HG02763 (cell line): ENCODE measurements at regions not wholly inside any gene's neighbourhood (a gene's known extent, or its start where the extent isn't known, plus 50 kb on each side); places are given as distances from the start of the nearest gene placed in this dataset.
A peak's percentile ranks its signal among the peaks of the same experiment; 100 is the strongest.
"Not testable (repeated sequence)": the region's sequence is repeated elsewhere in the genome, so short reads cannot be mapped to it uniquely, and the experiment has no call there.

Experiments used
- ATAC-seq: cut with Tn5 transposase; IDR thresholded peaks from one replicate; pipeline ENCODE4 v1.9.1; 2021; ENCODE audit warnings: mild to moderate bottlenecking, moderate library complexity; ENCODE audit not compliant: unreplicated experiment

DNA sequence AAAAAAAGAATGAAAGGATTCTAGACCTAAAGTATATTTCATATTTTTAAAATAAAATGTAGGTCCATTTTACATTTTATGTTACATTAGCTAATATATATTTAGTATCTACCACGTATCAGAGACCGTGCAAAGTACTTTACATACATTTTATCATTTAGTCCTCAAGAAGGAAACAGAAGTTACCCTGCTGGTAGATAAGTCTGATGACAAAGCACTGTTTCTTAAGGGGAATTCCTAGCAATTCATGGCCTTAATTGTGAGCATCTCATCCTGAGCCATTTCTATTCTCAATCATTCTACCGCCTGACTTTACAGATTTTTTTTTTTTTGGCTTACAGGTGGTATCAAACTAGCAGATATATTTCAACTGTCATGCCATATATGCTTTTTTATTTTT lies 367.7 kb downstream of the PRELID2 start:
- no peak for ATAC-seq

- no peak for ATAC-seq
Observed at GRCh38 chr5:145466533-145466932, 368.6 kb downstream of the PRELID2 start.

GRCh38 chr5:145465474-145466263 lies 369.5 kb downstream of the PRELID2 start:
- no peak for ATAC-seq

- no peak for ATAC-seq
Observed at GRCh38 chr5:145464171-145464570, 371.0 kb downstream of the PRELID2 start.

- ATAC-seq: no peak
Observed at GRCh38 chr5:145463634-145464033, 371.5 kb downstream of the PRELID2 start.

- ATAC-seq: no peak
Observed at GRCh38 chr5:145462525-145462924, 372.6 kb downstream of the PRELID2 start.

GRCh38 chr5:145450286-145450885 lies 384.8 kb downstream of the PRELID2 start:
- ATAC-seq: no peak

GRCh38 chr5:145449794-145450193 lies 385.3 kb downstream of the PRELID2 start:
- no peak for ATAC-seq

GRCh38 chr5:145446875-145447274 lies 388.3 kb downstream of the PRELID2 start:
- not testable (repeated sequence) for ATAC-seq

- ATAC-seq: no peak
Observed at GRCh38 chr5:145446412-145446811, 388.7 kb downstream of the PRELID2 start.

- no peak for ATAC-seq
Observed at GRCh38 chr5:145445027-145445426, 390.1 kb downstream of the PRELID2 start.

GRCh38 chr5:145443964-145444363 lies 391.2 kb downstream of the PRELID2 start:
- no peak for ATAC-seq

- no peak for ATAC-seq
Observed at GRCh38 chr5:145443366-145443765, 391.8 kb downstream of the PRELID2 start.

GRCh38 chr5:145442661-145443060 lies 392.5 kb downstream of the PRELID2 start:
- not testable (repeated sequence) for ATAC-seq

DNA sequence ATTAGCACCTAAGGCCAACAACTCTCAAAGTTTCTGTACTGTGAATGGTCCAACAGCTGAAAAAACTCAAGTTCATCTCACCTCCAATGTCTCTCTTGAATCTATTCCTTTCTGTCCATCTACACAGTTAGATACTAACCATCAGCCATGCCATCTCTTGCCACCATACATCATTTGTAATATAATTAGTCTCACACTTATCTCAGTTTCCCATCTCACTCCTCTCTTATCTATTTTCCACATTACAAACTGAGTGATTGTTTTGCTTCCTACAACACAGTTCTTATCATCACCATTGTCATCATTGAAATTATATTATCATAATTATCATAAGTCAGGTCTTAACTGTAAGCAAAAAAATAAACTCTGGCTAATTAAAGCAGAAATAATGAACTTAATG lies 393.9 kb downstream of the PRELID2 start:
- no peak for ATAC-seq

- no peak for ATAC-seq
Observed at GRCh38 chr5:145437627-145438026, 397.5 kb downstream of the PRELID2 start.

GRCh38 chr5:145433077-145433476 lies 402.1 kb downstream of the PRELID2 start:
- ATAC-seq: no peak

- no peak for ATAC-seq
Observed at GRCh38 chr5:145429170-145429569, 406.0 kb downstream of the PRELID2 start.

- peak; percentile 60 for ATAC-seq
Observed at GRCh38 chr5:145408048-145408341, 427.1 kb downstream of the PRELID2 start.

DNA sequence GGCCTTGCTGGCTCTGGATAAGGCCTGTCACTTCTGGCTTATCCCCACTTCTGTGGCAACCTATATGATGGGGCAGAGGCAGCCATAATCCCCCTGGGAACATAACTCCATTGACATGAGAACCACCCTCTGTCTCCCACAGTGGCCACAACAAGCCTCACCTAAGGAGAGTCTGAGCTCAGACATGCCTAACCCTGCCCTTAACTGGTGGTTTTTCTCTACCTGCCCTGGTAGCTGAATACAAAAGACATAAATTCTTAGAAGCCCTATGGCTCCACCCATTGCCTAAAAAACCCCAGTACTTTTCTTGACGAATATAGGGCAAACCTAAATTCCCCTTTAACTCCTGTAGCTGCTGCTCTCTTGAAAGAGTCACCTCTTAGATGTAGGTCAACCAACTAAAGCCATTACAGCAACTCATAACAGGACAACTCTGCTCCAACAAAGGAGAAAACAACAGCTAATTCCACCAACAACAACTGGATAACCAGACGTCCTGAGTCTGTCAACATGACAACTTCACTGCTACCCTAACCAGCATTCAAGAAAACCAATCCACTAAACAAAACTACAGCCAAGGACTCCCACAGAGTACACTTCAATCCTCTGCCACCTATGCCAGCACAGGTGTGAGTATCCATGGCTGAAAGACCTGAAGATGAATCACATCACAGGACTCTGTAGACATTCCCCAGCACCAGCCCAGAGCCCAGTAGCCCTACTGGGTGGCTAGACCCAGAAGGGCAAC lies 427.7 kb downstream of the PRELID2 start:
- peak; percentile 42 for ATAC-seq

- no peak for ATAC-seq
Observed at GRCh38 chr5:145403992-145404391, 431.1 kb downstream of the PRELID2 start.

- no peak for ATAC-seq
Observed at GRCh38 chr5:145396888-145397287, 438.3 kb downstream of the PRELID2 start.
